Urothelium cell line (cell line): ENCODE measurements at regions not wholly inside any gene's neighbourhood (a gene's known extent, or its start where the extent isn't known, plus 50 kb on each side); places are given as distances from the start of the nearest gene placed in this dataset.
"Not testable (repeated sequence)": the region's sequence is repeated elsewhere in the genome, so short reads cannot be mapped to it uniquely, and the experiment has no call there.

ENCODE experiments used
- DNase-seq: peaks from one replicate; pipeline ENCODE4 v3.0.0; 2011; ENCODE audit warnings: low spot score, mixed read lengths
- FAIRE-seq: peaks from 2 replicates; lab custom pipeline; 2011; peaks lifted over from hg19 to GRCh38; lab: Jason Lieb, UNC

DNA sequence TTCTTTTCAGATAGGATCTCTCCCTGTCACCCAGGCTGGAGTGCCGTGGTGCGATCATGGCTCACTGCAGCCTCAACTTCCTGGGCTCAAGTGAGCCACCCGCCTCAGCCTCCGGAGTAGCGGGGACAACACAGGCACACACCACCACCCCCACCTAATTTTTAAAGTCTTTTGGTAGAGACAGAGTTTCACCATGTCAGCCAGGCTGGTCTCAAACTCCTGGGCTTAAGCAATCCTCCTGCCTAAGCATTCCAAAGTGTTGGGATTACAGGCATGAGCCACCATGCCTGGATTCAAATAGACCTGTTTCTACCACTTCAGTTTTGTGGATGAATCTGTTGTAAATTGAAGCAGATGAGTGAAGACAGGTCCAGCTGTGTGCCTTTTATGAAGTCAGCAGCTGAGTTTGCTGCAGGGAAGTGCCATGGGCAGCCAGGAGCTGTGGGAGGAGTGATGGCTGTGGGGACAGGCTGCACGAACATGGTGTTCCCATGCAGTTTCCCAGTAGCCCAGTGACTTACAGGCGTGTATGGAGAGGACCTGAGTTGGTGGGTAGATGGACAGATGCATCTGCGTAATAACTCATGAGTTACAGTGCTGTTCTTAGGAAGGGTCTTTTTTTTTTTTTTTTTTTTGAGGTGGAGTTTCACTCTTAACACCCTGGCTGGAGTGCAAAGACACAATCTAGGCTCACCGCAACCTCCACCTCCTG, 4476.4 kb upstream of the OR11H1 start:
- not testable (repeated sequence) for FAIRE-seq, DNase-seq

DNA sequence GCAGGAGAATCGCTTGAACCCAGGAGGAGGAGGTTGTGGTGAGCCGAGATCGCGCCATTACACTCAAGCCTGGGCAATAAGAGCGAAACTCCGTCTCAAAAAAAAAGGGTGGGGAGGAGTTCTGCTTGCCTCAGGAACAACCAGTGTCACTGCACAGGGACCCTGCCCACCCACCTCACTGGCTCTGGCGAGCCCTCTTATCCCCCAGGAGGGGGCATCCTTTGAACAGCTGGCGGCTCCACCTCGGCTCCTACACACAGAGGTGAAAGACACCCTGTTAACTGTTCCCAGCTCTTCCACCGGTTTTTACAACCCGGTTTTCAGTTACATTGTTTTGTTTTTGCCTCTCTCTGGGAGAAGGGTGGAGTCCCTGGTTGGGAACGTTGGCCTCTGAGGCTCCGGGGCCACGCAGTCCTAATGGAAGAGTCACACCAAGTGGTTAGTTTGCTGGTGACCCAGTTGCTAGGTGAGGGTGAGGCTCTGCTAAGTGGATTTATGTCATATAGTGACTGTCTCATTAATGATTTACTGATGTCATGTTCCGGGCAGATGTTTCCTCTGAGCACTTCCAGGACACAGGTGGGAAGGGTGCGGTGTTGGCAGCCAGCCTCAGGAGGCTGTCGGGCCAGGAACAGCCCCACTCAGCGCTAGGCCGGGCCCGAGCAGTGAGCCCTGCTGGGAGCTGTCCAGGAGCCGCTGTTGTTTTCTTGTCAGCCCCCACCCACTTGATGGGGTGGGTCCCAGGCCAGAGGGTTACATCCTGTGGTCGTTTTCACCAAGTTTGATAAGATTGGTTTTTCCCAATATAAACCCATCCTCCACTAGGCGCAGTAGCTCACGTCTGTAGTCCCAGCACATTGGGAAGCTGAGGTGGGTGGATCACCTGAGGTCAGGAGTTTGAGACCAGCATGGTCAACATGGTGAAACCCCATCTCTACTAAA, 4474.3 kb upstream of the OR11H1 start:
- DNase-seq, FAIRE-seq: not testable (repeated sequence)

DNA sequence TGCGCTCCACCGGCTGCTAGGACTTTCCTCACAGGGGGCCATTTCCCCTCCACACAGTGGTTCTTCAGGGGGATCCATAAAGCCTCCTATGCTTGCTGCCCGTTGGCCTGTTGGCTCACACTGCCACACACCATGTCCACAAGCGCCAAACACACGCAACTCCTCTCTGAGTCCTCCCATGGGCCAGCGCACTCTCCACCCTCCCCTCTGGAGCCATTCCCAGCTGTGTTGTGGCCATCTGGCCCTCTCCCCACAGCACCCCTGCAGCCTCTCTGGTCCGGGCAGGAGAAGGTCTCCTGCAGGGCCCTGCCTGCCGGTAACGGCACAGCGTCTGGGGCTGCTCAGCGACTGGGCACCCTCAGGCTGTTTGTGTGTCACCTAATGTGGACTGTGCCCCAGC, 4473.3 kb upstream of the OR11H1 start:
- not testable (repeated sequence) for FAIRE-seq, DNase-seq

DNA sequence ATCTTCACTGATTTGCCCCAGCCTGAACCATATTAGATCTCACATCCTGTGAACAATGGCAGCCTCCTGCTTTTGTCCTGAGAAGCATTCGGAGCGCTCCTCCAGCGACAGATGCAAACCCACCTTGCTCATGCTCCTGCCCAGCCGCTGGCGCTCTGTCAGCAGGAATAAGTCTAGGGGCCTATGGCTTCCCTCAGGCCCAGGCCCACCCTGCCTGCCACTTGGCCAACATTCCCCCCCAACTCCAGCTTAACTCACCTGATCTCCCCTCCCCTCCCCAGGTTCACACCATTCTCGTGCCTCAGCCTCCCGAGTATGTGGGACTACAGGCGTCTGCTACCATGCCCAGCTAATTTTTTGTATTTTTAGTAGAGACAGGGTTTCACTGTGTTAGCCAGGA, 4472.8 kb upstream of the OR11H1 start:
- not testable (repeated sequence) for DNase-seq, FAIRE-seq

DNA sequence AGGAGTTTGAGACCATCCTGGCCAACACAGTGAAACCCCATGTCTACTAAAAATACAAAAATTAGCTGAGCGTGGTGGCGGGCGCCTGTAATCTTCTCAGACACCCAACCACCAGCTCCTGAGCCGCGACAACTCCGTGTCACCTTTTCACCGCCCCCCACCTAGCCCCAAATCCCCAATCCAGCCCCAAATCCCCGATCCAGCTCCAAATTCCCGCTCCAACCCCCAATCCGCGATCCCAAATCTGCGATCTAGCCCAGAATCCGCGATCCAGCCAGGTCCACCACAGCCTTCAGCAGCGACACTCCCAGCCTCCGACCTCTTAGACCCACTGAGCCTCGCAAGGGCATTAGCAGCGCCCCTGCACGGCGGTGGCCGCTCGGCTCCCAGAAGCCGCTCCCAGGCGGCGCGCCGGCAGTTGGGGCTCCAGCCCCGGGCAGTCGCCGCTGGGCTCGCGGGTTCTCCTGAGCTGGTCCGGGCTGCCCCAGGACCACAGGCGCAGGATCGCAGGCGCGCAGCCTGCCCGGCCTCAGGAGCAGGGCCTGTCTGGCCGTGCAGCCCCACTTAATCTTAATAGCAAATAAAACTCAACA, 4469.9 kb upstream of the OR11H1 start:
- not testable (repeated sequence) for FAIRE-seq, DNase-seq

DNA sequence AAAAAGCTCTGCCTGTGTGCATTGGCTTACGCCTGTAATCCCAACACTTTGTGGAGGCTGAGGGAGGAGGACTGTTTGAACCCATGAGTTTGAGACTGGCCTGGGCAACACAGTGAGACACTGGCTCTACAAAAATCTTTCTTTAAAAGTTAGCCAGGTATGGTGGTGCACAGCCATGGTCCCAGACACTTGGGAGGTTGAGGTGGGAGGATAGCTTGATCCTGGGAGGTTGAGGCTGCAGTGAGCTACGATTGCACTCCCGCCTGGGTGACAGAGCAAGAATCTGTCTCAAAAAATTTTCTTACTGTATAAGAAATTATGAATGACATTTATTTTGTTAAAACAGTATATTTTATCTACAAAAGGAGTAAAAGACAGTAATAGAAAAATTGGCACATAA, 4468.9 kb upstream of the OR11H1 start:
- DNase-seq, FAIRE-seq: not testable (repeated sequence)

DNA sequence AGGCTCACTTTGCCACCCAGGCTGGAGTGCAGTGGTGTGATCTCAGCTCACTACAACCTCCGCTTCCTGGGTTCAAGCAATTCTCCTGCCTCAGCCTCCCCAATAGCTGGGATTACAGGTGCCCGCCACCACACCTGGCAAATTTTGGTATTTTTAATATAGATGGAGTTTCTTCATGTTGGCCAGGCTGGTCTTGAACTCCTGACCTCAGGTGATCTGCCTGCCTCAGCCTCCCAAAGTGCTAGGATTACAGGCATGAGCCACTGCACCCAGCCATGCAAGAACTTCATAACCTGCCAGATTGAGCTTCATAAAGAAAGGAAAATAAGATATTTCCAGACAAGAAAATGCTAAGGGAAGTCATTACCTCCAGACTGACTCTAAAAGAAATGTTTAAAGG, 4467.2 kb upstream of the OR11H1 start:
- DNase-seq, FAIRE-seq: not testable (repeated sequence)

DNA sequence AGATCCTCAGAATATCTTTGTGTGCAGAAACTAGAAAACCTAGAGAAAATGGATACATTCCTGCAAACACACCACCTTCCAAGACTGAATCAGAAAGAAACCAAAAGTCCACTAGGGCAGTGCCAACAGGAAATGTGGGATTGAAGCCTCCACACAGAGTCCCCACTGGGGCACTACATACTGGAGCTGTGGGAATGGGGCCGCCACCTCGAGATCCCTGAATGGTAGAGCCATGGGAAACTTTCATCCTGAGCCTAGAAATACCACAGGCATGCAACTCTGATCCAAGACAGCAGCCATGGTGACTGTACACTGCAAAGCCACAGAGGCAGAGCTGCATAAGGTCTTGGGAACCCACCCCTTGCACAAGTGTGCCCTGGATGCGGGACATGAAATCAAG, 4465.5 kb upstream of the OR11H1 start:
- not testable (repeated sequence) for FAIRE-seq, DNase-seq

DNA sequence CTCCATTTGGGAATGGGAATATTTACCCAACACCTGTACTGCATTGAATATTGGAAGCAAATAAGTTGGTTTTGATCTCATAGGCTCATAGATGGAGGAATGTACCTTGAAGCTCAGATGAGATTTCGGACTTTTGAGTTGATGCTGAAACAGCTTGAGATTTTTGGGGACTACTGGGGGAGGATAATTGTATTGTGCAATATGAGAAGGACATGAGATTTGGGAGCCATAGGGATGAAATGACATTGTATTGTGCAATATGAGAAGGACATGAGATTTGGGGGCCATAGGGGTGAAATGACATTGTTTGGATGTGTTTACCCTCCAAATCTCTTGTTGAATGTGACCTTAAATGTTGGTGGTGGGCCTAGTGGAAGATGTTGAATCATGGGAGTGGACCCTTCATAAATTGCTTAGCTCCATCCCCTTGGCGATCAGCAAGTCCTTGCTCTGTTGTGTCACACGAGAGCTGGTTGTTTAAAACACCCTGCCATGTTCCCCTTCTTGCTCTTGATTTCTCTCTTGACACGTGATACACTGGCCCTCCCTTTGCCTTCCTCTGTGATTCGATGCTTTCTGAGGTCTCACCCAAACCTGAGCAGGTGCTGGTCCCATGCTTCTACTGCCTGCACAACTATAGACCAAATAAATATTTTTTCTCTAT, 4464.8 kb upstream of the OR11H1 start:
- not testable (repeated sequence) for FAIRE-seq, DNase-seq

DNA sequence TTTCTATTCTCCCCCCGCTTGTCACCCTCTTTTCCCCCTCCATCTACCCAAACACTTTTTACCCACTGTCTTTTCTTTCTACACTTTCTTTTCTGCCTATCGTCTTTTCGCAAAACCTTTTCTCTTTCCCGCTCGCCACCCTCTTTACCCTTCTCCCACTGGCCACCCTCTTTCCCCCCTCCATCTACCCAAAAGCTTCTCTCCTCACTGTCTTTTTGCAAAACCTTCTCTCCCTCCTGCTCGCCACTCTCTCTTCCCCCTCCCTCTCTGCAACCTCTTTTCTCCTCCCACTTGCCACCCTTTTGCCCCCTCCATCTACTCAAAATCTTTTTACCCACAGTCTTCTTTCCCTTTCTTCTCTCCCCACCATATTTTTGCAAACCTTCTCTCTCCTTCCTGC, 4462.8 kb upstream of the OR11H1 start:
- DNase-seq, FAIRE-seq: not testable (repeated sequence)

DNA sequence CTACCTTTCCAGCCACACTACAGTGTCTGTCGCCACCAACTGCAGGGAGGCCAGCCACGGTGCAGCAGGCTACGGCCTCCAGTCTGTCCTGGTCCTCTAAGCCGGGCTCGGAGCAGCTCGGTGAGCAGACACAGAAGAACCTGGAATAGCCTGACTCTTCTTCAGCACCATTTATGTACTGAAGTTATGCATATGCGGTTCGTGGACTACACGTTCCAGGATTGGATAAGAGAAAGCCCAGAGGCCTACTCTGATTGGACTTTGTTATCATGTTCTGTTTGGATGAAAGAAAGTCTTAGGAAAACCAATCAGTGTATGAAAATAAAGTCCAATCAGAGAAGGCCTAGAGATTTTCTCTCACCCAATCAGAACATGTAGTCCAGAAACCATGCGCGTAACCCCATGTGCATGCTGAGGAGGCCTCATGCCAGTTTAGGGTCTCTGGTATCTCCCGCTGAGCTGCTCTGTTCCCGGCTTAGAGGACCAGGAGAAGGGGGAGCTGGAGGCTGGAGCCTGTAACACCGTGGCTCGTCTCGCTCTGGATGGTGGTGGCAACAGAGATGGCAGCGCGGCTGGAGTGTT, 4462.0 kb upstream of the OR11H1 start:
- DNase-seq = peak; percentile 75
- FAIRE-seq = not testable (repeated sequence)

DNA sequence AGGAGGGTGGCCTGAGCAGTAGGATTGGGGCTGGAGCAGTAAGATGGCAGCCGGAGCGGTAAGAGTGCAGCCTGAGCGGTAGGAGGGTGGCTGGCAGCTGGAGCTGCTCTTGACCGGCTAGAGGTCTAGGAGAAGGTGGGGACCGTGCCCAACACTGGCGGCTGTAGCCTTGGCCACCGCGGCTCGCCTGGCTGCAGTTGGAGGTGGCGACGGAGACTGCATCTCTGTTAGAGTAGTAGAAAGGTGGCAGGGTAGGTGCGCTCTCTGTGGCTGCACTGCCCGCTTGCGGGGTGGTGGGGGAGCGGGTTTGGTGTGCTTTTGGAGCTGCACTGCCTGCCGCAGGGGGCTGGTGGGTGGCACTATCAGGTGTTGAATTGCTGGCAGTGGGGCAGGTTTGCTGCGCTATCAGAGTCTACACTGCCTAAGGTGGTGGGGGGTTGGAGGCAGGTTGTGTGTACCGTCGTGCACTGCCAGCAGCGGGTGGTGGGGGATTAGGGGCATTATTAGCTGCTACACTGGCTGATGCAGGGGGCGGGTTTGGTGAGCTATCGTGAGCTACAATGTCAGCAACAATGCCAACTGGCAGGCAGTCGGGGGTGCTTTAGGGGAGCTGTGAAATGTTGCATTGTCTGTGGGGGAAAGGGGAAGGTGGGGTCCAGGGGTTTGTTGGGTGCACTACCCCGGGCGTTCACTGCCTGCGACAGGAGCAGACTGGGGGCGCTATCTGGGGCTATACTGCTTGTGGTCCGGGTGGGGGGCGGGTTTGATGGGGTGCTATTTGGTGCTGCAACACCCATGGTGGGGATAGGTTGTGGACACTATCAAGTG, 4461.3 kb upstream of the OR11H1 start:
- peak; percentile 53 for DNase-seq
- FAIRE-seq = no peak

DNA sequence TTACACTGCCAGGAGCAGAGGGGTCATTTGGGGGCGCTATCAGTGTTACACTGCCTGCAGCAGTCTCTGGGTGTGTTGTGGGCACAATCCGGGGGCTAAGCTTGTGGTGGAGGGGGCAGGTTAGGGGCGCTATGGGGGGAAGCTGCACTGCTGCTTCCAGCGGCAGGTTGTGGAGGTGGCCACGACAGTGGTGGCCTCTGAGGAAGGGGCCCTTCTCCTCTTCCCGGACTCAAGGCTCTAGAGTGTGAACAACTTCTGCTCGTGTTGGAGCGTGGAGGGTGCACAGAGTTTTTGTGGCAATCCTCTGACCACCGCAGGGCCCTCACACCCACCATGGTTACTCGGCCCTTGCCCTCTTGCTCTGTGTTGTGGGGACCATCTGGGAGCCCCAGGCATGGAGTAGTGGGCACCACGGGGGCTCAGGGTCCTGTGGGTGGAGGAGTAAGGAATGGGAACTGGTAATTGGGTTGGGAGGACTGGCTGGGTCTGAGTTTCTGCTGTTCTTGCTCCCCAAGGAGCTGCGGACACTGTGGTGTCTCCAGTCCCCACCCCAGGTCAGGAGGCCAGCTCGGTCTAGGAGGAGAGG, 4460.6 kb upstream of the OR11H1 start:
- not testable (repeated sequence) for FAIRE-seq
- DNase-seq = peak; percentile 2

DNA sequence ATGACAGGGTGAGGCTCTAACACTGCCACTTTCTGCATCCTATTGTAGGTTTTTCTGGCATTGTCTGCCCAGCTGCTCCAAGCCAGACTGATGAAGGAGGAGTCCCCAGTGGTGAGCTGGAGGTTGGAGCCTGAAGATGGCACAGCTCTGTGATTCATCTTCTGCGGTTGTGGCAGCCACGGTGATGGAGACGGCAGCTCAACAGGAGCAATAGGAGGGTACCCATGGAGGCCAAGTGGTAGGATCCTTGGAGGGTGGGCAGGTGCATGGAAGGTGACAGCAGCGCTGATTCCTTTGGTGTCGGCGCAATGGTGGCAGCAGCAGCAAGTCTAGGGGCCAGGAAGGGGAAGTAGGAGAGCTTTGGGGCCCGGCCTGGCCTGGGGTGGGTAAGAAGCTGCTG, 4460.1 kb upstream of the OR11H1 start:
- DNase-seq = peak; percentile 15
- not testable (repeated sequence) for FAIRE-seq

DNA sequence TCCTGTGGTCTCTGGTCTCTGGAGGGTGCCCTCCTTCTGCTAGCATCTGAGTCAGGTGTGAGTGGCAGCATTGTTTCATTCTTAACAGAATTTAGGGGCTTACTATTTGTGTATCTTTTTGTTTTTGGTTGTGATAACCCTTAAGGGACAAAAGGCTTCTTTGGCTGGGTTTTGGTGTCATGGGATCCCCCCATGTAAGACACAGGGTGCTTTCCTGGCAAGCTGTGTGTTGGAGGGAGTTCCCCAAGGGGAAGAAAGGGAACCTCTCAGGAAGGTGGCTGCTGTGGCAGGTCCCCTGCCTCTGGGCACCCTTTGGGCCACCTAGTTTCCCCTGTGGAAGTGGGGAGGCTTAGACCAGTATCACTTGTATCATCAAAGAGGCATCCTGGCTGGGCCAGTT, 4459.6 kb upstream of the OR11H1 start:
- DNase-seq, FAIRE-seq: not testable (repeated sequence)
